T-cell (primary cell): ENCODE measurements at regions not wholly inside any gene's neighbourhood (a gene's known extent, or its start where the extent isn't known, plus 50 kb on each side); places are given as distances from the start of the nearest gene placed in this dataset.

Experiments
- ATAC-seq, 4 experiments: fragments of 200-7000 bp in 3 of 4; fragments of 150-1000 bp in 1 of 4; cut with Tn5 transposase; replicated peaks in 1 of 4; 1 replicate in 3 of 4; 2 replicates in 1 of 4; pipeline ENCODE4 v1.10.0; 2021; ENCODE audit warnings: moderate library complexity in 3 of 4, mild to moderate bottlenecking in 2 of 4, moderate number of reproducible peaks in 1 of 4
- CTCF ChIA-PET, 2 donors: fragments of 300-600 bp; sonication (Branson Sonifier 250); formaldehyde crosslinking; loops; one replicate each; lab custom pipeline; 2022; ENCODE audit warnings: antibody characterized with exemption in 2 of 2; lab: Charles Lee
- POLR2A ChIA-PET, 2 donors: fragments of 300-600 bp; sonication (Branson Sonifier 250); formaldehyde crosslinking; loops; one replicate each; lab custom pipeline; 2022; ENCODE audit warnings: antibody characterized with exemption in 2 of 2; lab: Charles Lee
- DNase-seq, 35 experiments: peaks; one replicate each; pipeline versions ENCODE4 v3.0.0 to v3.0.0-alpha.2; 2013 to 2023
- H3K27ac ChIP-seq: one replicate; pipeline ENCODE4 v1.5.1; 2013; ENCODE audit warnings: low read length
- H3K27me3 ChIP-seq, 2 experiments: replicated peaks in 1 of 2; 1 replicate in 1 of 2; 2 replicates in 1 of 2; pipeline versions ENCODE4 v1.6.1 to v1.7.0; 2013; ENCODE audit warnings: low read length in 1 of 2, mixed read lengths in 1 of 2; ENCODE audit not compliant: control insufficient read depth in 2 of 2, insufficient read depth in 2 of 2; ENCODE audit errors: extremely low read depth in 1 of 2
- H3K36me3 ChIP-seq, 2 donors: 1 replicate in 1 of 2; 2 replicates in 1 of 2; pipeline versions ENCODE4 v1.6.1 to v1.7.0; 2013; ENCODE audit warnings: low read length in 1 of 2; ENCODE audit not compliant: control insufficient read depth in 2 of 2, insufficient read depth in 1 of 2; ENCODE audit errors: extremely low read depth in 1 of 2
- H3K4me1 ChIP-seq, 2 experiments: 1 replicate in 1 of 2; 2 replicates in 1 of 2; pipeline versions ENCODE4 v1.6.1 to v1.7.0; 2013; ENCODE audit warnings: low read length in 2 of 2, mixed read lengths in 1 of 2; ENCODE audit not compliant: insufficient read depth in 2 of 2, control insufficient read depth in 1 of 2; ENCODE audit errors: extremely low read depth in 1 of 2
- H3K4me3 ChIP-seq, 2 donors: 1 replicate in 1 of 2; 2 replicates in 1 of 2; pipeline versions ENCODE4 v1.5.1 to v1.7.0; 2013; ENCODE audit warnings: mild to moderate bottlenecking in 2 of 2, low read length in 1 of 2, moderate library complexity in 1 of 2; ENCODE audit not compliant: control insufficient read depth in 1 of 2; ENCODE audit errors: extremely low read depth in 1 of 2
- H3K9me3 ChIP-seq: 2 replicates; pipeline ENCODE4 v1.7.0; 2013
- H3K27ac Mint-ChIP-seq, 2 donors: one replicate each; pipeline ENCODE4 v1.8.0; 2020 to 2021; ENCODE audit warnings: mild to moderate bottlenecking in 2 of 2, mixed read lengths in 2 of 2
- H3K27me3 Mint-ChIP-seq, 2 donors: one replicate each; pipeline ENCODE4 v1.8.0; 2021 to 2022; ENCODE audit warnings: mixed read lengths in 2 of 2
- H3K36me3 Mint-ChIP-seq: one replicate; pipeline ENCODE4 v1.8.0; 2021; ENCODE audit warnings: mixed read lengths
- H3K4me1 Mint-ChIP-seq, 3 donors: one replicate each; pipeline ENCODE4 v1.8.0; 2020 to 2022; ENCODE audit warnings: mixed read lengths in 3 of 3, mild to moderate bottlenecking in 1 of 3
- H3K4me3 Mint-ChIP-seq, 3 donors: one replicate each; pipeline ENCODE4 v1.8.0; 2020 to 2022; ENCODE audit warnings: mild to moderate bottlenecking in 3 of 3, mixed read lengths in 3 of 3, moderate library complexity in 3 of 3
- H3K9me3 Mint-ChIP-seq, 3 donors: one replicate each; pipeline ENCODE4 v1.8.0; 2020 to 2022; ENCODE audit warnings: mixed read lengths in 3 of 3
- WGBS: methylation state at CpG from one replicate; pipeline ENCODE4 v1.1.5; 2013; ENCODE audit warnings: missing lambda C conversion rate; ENCODE audit not compliant: insufficient coverage; 5-methylcytosine and 5-hydroxymethylcytosine counted together

DNA sequence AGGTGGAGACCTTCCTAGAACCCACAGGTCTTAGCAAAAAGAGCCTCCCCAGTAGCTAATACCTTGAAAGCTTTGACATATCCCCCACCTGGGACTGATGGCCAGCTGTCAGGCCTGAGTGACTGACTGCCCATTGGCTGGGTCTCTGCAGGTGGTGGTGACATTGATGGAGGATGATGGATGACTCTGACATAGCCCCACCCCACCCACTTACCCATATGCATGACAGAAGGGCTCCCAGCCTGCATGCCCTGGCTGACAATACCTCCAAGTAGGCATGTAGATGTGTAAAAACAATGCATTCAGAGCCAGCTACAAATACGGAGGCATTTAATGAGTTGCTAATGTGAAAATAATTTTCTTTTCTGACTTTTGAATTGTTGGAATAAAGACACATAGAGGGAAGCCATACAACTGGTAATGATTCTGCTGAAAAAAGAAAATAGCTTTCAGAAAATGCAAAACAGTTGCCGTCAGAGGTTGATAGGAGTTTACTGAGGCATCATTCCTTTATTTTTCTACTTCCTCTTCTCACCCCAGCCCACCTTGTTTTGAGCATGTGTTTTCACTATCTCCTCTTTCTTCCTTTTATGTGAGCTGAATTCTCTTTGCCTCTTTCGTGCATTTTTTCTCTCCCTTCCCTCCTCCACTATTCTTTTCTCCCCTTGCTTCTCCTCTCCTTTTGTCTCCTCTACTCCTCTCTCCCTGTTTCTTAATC is 70.6 kb downstream of the OLIG3 start:
- Histone ChIP-seq H3K4me1 (peaks cover 5 to 11% of the 10 kb centered on the region in 2 experiments), H3K27ac (no peak overlapping the region), H3K9me3 (no peaks in the 10 kb centered on the region), H3K36me3 (no peaks in the 10 kb centered on the region), H3K4me3 (no peak overlapping the region), H3K27me3 (no peaks in the 10 kb centered on the region)
- Mint-ChIP-seq H3K27ac (no peak overlapping the region), H3K4me1 (peaks cover 20 to 31% (median 30%) of the 10 kb centered on the region in 3 donors), H3K36me3 (no peaks in the 10 kb centered on the region), H3K4me3 (peak overlapping the region in 1 of 3 donors; percentile 29), H3K27me3 (no peaks in the 10 kb centered on the region), H3K9me3 (peaks cover 0 to 4% (median 0%) of the 10 kb centered on the region in 3 donors)
- POLR2A ChIA-PET = interaction anchor here in 1 of 2 donors (0.6 to 0.7 kb wide), 2 partner anchors 8 to 238 kb away, joined by 3 read pairs; no protein-coding TSS in a partner anchor
- ATAC-seq (peak in 1 of 4 experiments; percentile 37), DNase-seq (no peak)
- WGBS = 83% methylated on average over 1 of the region's 3 CpGs
- CTCF ChIA-PET = no interaction called here

DNA sequence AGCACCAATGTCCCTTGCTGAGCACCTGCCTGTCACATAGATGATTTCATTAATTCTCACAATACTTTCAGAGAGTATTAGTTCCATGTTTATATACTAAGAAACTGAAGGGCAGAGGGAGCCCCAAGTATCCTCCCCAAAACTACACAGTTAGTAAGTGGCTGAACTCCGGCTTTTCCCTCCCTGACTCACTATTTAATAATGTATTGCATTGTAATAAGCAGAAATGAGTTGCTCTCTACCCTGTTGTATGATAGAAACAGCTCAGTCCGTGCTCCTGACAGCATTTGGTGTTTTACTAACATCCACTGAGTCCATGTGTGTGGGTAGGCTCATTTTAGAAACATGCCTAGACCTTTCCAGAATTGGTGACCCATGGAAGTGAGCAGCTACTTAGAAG is 76.8 kb downstream of the OLIG3 start:
- H3K9me3 Mint-ChIP-seq = peaks cover 0 to 3% (median 0%) of the 10 kb centered on the region in 3 donors
- Histone ChIP-seq H3K36me3 (no peaks in the 10 kb centered on the region), H3K27ac (no peak overlapping the region), H3K4me1 (peaks cover 3 to 16% of the 10 kb centered on the region in 2 experiments), H3K9me3 (no peaks in the 10 kb centered on the region), H3K4me3 (no peak overlapping the region), H3K27me3 (peaks cover 0 to 3% of the 10 kb centered on the region in 2 experiments)
- H3K4me1 Mint-ChIP-seq = peaks cover 12 to 14% (median 13%) of the 10 kb centered on the region in 3 donors
- no peak for DNase-seq
- no peak overlapping the region for H3K27ac Mint-ChIP-seq
- ChIA-PET CTCF (interaction anchor here (0.6 to 1.3 kb wide), 4 partner anchors 9 to 76 kb away, joined by 3 to 5 read pairs (median 3); no protein-coding TSS in a partner anchor), POLR2A (no interaction called here)
- no peaks in the 10 kb centered on the region for H3K36me3 Mint-ChIP-seq
- no peaks in the 10 kb centered on the region for H3K27me3 Mint-ChIP-seq
- H3K4me3 Mint-ChIP-seq = no peak overlapping the region
- WGBS = no CpG with 5 or more reads among the region's 2 CpGs
- ATAC-seq = no peak

DNA sequence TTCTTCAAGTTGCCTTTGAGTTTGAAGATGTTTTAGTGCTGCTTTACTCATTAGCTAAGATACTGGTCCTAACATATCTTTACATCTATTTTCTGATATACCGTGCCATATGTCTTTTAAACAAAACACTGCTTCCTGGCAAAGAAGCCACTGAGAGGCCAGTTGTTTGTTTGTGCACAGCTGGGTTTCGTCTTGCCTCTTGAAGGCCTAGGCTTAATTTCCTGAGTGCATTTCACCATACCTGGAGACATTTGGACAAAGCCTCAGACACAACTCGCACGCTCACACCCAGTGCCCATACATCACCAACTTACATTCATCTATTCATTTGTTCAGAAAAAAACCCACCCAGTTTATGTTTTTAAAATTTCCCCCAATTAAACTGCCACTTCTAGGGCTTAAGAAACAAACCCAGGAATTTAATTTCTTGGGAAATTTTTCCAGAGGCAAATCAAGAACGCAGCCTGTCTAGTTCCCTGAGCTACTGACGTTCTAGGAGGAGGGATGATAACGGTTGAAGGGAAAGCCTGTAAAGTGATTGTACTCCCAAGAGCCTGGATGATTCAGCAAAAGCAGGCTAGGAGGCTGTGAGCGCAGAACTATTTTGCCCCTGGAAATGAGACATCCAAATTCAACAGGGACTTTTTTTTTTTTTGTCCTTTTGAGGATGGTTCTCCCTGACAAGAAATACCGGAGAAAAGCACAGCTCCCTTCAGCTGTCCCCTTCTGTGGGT is 77.7 kb downstream of the OLIG3 start:
- H3K9me3 Mint-ChIP-seq = no peaks in the 10 kb centered on the region
- Histone ChIP-seq H3K27ac (no peak overlapping the region), H3K9me3 (no peaks in the 10 kb centered on the region), H3K4me1 (peaks cover 3 to 16% of the 10 kb centered on the region in 2 experiments), H3K27me3 (peaks cover 0 to 3% of the 10 kb centered on the region in 2 experiments), H3K4me3 (no peak overlapping the region), H3K36me3 (no peaks in the 10 kb centered on the region)
- POLR2A ChIA-PET = interaction anchor here in 1 of 2 donors (0.6 kb wide), 1 partner anchor 19 kb away, joined by 6 read pairs; no protein-coding TSS in a partner anchor
- CTCF ChIA-PET = interaction anchor here (0.6 to 1.1 kb wide), 4 partner anchors 41 to 204 kb away, joined by 3 to 5 read pairs (median 4); no protein-coding TSS in a partner anchor
- no peak overlapping the region for H3K27ac Mint-ChIP-seq
- 96% methylated on average over 8 of the region's 9 CpGs for WGBS
- peaks cover 12 to 14% (median 13%) of the 10 kb centered on the region in 3 donors for H3K4me1 Mint-ChIP-seq
- H3K36me3 Mint-ChIP-seq = no peaks in the 10 kb centered on the region
- H3K27me3 Mint-ChIP-seq = no peaks in the 10 kb centered on the region
- no peak overlapping the region for H3K4me3 Mint-ChIP-seq
- DNase-seq (no peak), ATAC-seq (no peak)

DNA sequence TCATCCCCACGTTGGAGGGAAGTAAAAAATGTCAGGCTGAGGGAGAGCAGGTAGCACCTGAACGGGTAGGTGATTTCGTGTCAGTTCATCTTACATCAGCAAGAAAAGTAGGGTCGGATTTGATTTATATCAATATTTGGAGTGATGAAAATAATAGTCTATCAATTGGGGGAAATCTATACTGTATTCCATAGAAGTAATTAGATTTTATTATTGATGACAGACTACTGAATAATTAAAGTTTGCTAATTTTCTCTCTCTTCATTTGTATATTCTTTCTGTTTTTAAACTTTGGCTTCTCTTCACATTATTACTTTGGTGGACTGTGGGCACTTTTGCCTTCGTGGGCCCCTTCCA is 78.4 kb downstream of the OLIG3 start:
- no peaks in the 10 kb centered on the region for H3K36me3 ChIP-seq
- 20% methylated on average over 2 of the region's 5 CpGs for WGBS
- H3K9me3 ChIP-seq = no peaks in the 10 kb centered on the region
- ChIA-PET POLR2A (interaction anchor here in 1 of 2 donors (0.7 kb wide), 1 partner anchor 8 kb away, joined by 3 read pairs; no protein-coding TSS in a partner anchor), CTCF (interaction anchor here (0.6 to 2.0 kb wide), 21 partner anchors 18 to 693 kb away, joined by 3 to 25 read pairs (median 3); no protein-coding TSS in a partner anchor)
- no peaks in the 10 kb centered on the region for H3K9me3 Mint-ChIP-seq
- H3K36me3 Mint-ChIP-seq = no peaks in the 10 kb centered on the region
- H3K27ac Mint-ChIP-seq = peak overlapping the region; percentile 90 to 91
- peak overlapping the region; percentile 70 to 81 (median 81) for H3K4me3 Mint-ChIP-seq
- H3K4me3 ChIP-seq = peak overlapping the region in 1 of 2 donors; percentile 54
- peaks cover 0 to 3% of the 10 kb centered on the region in 2 experiments for H3K27me3 ChIP-seq
- H3K27me3 Mint-ChIP-seq = no peaks in the 10 kb centered on the region
- peak overlapping the region; percentile 77 for H3K27ac ChIP-seq
- no peak for DNase-seq
- peaks cover 12 to 14% (median 13%) of the 10 kb centered on the region in 3 donors for H3K4me1 Mint-ChIP-seq
- no peak for ATAC-seq
- H3K4me1 ChIP-seq = peaks cover 3 to 16% of the 10 kb centered on the region in 2 experiments

DNA sequence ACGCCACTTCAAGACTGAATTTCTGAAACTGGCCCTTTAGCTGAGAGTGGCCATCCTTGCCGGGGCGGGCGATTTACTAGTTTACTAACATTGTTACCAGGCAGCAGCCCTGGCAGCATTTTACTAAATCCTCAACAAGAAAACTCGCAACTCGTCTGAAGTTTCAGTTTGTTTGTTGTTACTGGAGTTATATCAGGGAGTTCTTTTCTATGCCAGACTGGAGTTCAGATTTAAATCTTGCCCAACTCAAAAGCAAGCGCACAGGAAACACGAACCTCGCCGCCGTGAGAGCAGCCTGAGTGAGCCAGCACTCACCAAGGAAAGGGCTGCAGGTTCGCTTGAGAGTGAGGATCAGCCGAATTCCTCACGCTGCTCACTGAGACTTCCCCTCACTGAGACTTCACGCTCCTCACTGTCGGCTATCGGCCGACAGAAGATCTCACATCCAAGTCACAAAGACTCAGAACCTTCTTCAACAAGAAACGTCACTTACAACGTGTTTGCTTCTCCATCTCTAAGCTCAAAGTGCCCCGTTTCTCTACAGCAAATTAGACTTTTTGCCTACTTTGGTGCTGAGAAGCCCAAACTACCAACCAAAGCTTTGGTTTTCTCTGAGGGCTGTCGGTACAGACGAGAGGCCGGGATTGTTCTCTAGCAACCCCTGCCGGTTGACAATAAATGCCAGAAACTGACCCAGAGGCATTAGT is 78.9 kb downstream of the OLIG3 start:
- peak; percentile 91 to 95 (median 94) for ATAC-seq
- no peaks in the 10 kb centered on the region for H3K9me3 Mint-ChIP-seq
- Histone ChIP-seq H3K9me3 (no peaks in the 10 kb centered on the region), H3K27ac (peak overlapping the region; percentile 77), H3K4me3 (peak overlapping the region; percentile 54 to 64), H3K36me3 (no peaks in the 10 kb centered on the region), H3K4me1 (peaks cover 3 to 16% of the 10 kb centered on the region in 2 experiments), H3K27me3 (peaks cover 0 to 3% of the 10 kb centered on the region in 2 experiments)
- ChIA-PET POLR2A (interaction anchor here in 1 of 2 donors (0.7 kb wide), 1 partner anchor 9 kb away, joined by 3 read pairs; no protein-coding TSS in a partner anchor), CTCF (interaction anchor here (0.5 to 2.0 kb wide), 25 partner anchors 9 to 693 kb away, joined by 3 to 25 read pairs (median 3); no protein-coding TSS in a partner anchor)
- H3K4me3 Mint-ChIP-seq = peak overlapping the region; percentile 70 to 81 (median 81)
- DNase-seq = peak; percentile 22 to 83 (median 54)
- no peaks in the 10 kb centered on the region for H3K27me3 Mint-ChIP-seq
- no peaks in the 10 kb centered on the region for H3K36me3 Mint-ChIP-seq
- peak overlapping the region; percentile 90 to 91 for H3K27ac Mint-ChIP-seq
- H3K4me1 Mint-ChIP-seq = peaks cover 12 to 14% (median 13%) of the 10 kb centered on the region in 3 donors
- 0% methylated on average over 19 of the region's 25 CpGs for WGBS
